Tibial nerve (tissue), 3 donors: ENCODE measurements at regions not wholly inside any gene's neighbourhood (a gene's known extent, or its start where the extent isn't known, plus 50 kb on each side); places are given as distances from the start of the nearest gene placed in this dataset.

Experiments used
- CTCF ChIP-seq, 5 experiments: fragments of 200-600 bp in 3 of 5; fragments of 450-650 bp in 2 of 5; sonication (generic) in 3 of 5; IDR thresholded peaks; one replicate each; pipeline ENCODE4 v1.5.1; 2016 to 2019; ENCODE audit warnings: antibody characterized with exemption in 5 of 5, mild to moderate bottlenecking in 3 of 5, moderate library complexity in 2 of 5
- POLR2A ChIP-seq, 2 donors: fragments of 450-650 bp; IDR thresholded peaks; one replicate each; pipeline ENCODE4 v1.6.1; 2017; ENCODE audit warnings: antibody characterized with exemption in 2 of 2, mild to moderate bottlenecking in 2 of 2, moderate library complexity in 2 of 2

- TF ChIP-seq CTCF (IDR thresholded peaks at IDR 0.05) (no peak), POLR2A (IDR thresholded peaks at IDR 0.05) (no peak)
Observed at GRCh38 chr20:54736421-54736820, 261.0 kb downstream of the DOK5 start.
